HCT116 (cell line): ENCODE measurements at regions not wholly inside any gene's neighbourhood (a gene's known extent, or its start where the extent isn't known, plus 50 kb on each side); places are given as distances from the start of the nearest gene placed in this dataset.
"Not testable (repeated sequence)": the region's sequence is repeated elsewhere in the genome, so short reads cannot be mapped to it uniquely, and the experiment has no call there.

Source experiments
- CEBPB ChIP-seq: IDR thresholded peaks from 2 replicates; pipeline ENCODE4 v1.6.1; 2012; ENCODE audit warnings: low read depth
- CTCF ChIP-seq, 3 experiments: fragments of 200-600 bp in 1 of 3; sonication (generic) in 1 of 3; IDR thresholded peaks in 2 of 3; conservative IDR thresholded peaks in 1 of 3; 2 replicates each; pipeline ENCODE4 v1.5.1; 2012 to 2017; ENCODE audit warnings: low read depth in 2 of 3, low read length in 2 of 3, antibody characterized with exemption in 1 of 3, borderline replicate concordance in 1 of 3, control low read depth in 1 of 3, mild to moderate bottlenecking in 1 of 3, mixed read lengths in 1 of 3, mixed run types in 1 of 3, moderate library complexity in 1 of 3; ENCODE audit not compliant: insufficient read depth in 1 of 3
- EGR1 ChIP-seq: IDR thresholded peaks from 2 replicates; pipeline ENCODE4 v1.6.1; 2012; ENCODE audit warnings: low read depth
- MAX ChIP-seq: IDR thresholded peaks from 2 replicates; pipeline ENCODE4 v1.6.1; 2012
- POLR2A ChIP-seq: IDR thresholded peaks from 2 replicates; pipeline ENCODE4 v1.7.0; 2011; ENCODE audit warnings: borderline replicate concordance; ENCODE audit not compliant: insufficient read depth, insufficient read length; ENCODE audit errors: extremely low read depth
- POLR2AphosphoS5 ChIP-seq: IDR thresholded peaks from 2 replicates; pipeline ENCODE4 v1.6.1; 2011; ENCODE audit warnings: mild to moderate bottlenecking, low read depth, low read length, moderate library complexity
- RAD21 ChIP-seq: IDR thresholded peaks from 2 replicates; pipeline ENCODE4 v1.6.1; 2012; ENCODE audit warnings: low read depth, mild to moderate bottlenecking
- SIN3A ChIP-seq: IDR thresholded peaks from 2 replicates; pipeline ENCODE4 v1.6.1; 2012; ENCODE audit warnings: low read depth
- SP1 ChIP-seq: IDR thresholded peaks from 2 replicates; pipeline ENCODE4 v1.6.1; 2012; ENCODE audit warnings: low read depth

GRCh38 chr16:63633706-63634445, 1488.0 kb downstream of the CDH11 start:
- not testable (repeated sequence) for TF ChIP-seq RAD21; CTCF (IDR thresholded peaks at IDR 0.05 in 2 of 3, conservative IDR thresholded peaks at IDR 0.05 in 1 of 3; ENCODE audit: borderline replicate concordance in 1 of 3, insufficient read depth in 1 of 3, low read depth in 2 of 3, low read length in 2 of 3); MAX; SP1; EGR1; CEBPB; POLR2AphosphoS5; POLR2A; SIN3A
